CD14-positive monocyte (primary cell): ENCODE measurements at regions not wholly inside any gene's neighbourhood (a gene's known extent, or its start where the extent isn't known, plus 50 kb on each side); places are given as distances from the start of the nearest gene placed in this dataset.

ENCODE experiments used
- DNase-seq, 3 donors: peaks; one replicate each; pipeline ENCODE4 v3.0.0-alpha.2; 2011 to 2022
- H2AFZ ChIP-seq: 2 replicates; pipeline ENCODE4 v1.6.0; 2012; ENCODE audit warnings: mild to moderate bottlenecking, low read depth, low read length, inconsistent platforms; ENCODE audit not compliant: insufficient read depth, poor library complexity, severe bottlenecking
- H3K27ac ChIP-seq, 2 donors: 1 replicate in 1 of 2; 2 replicates in 1 of 2; pipeline ENCODE4 v1.5.1; 2012 to 2013; ENCODE audit warnings: low read length in 2 of 2, control low read depth in 1 of 2, inconsistent platforms in 1 of 2, low read depth in 1 of 2, mild to moderate bottlenecking in 1 of 2
- H3K27me3 ChIP-seq, 2 donors: one replicate each; pipeline versions ENCODE4 v1.6.0 to v1.6.1; 2011 to 2013; ENCODE audit warnings: low read length in 2 of 2; ENCODE audit not compliant: control insufficient read depth in 2 of 2, insufficient read depth in 2 of 2
- H3K36me3 ChIP-seq, 2 donors: replicated peaks in 1 of 2; 1 replicate in 1 of 2; 2 replicates in 1 of 2; pipeline versions ENCODE4 v1.5.1 to v1.6.1; 2012 to 2013; ENCODE audit warnings: low read length in 2 of 2, control low read depth in 1 of 2, inconsistent platforms in 1 of 2, mild to moderate bottlenecking in 1 of 2; ENCODE audit not compliant: insufficient read depth in 2 of 2, control insufficient read depth in 1 of 2
- H3K4me1 ChIP-seq, 2 donors: 1 replicate in 1 of 2; 2 replicates in 1 of 2; pipeline versions ENCODE4 v1.5.1 to v1.6.1; 2012 to 2013; ENCODE audit warnings: low read length in 2 of 2, control low read depth in 1 of 2, inconsistent platforms in 1 of 2, mild to moderate bottlenecking in 1 of 2, moderate library complexity in 1 of 2; ENCODE audit not compliant: insufficient read depth in 2 of 2, control insufficient read depth in 1 of 2
- H3K4me2 ChIP-seq: replicated peaks from 2 replicates; pipeline ENCODE3; 2012; ENCODE audit warnings: low read length, moderate library complexity, mild to moderate bottlenecking; ENCODE audit not compliant: poor library complexity, severe bottlenecking; ENCODE audit errors: extremely low read depth
- H3K4me3 ChIP-seq, 3 experiments: fragments of 200-600 bp in 1 of 3; sonication (generic) in 1 of 3; replicated peaks in 1 of 3; 1 replicate in 2 of 3; 2 replicates in 1 of 3; pipeline ENCODE4 v1.5.1; 2011 to 2013; ENCODE audit warnings: low read length in 3 of 3, mild to moderate bottlenecking in 3 of 3, control low read depth in 2 of 3, low read depth in 2 of 3, inconsistent platforms in 1 of 3, moderate library complexity in 1 of 3
- H3K79me2 ChIP-seq: 2 replicates; pipeline ENCODE4 v1.6.0; 2012; ENCODE audit warnings: mild to moderate bottlenecking, control low read depth, inconsistent platforms, low read length, moderate library complexity; ENCODE audit not compliant: insufficient read depth
- H3K9ac ChIP-seq: 2 replicates; pipeline ENCODE4 v1.6.0; 2017; ENCODE audit warnings: low read length, mild to moderate bottlenecking; ENCODE audit not compliant: insufficient read depth, poor library complexity, severe bottlenecking
- H3K9me3 ChIP-seq, 2 donors: replicated peaks in 1 of 2; 1 replicate in 1 of 2; 2 replicates in 1 of 2; pipeline versions ENCODE4 v1.5.1 to v1.6.1; 2012 to 2013; ENCODE audit warnings: low read length in 2 of 2, control low read depth in 1 of 2; ENCODE audit not compliant: control insufficient read depth in 1 of 2, insufficient read depth in 1 of 2
- H4K20me1 ChIP-seq: 2 replicates; pipeline ENCODE4 v1.6.0; 2012; ENCODE audit warnings: mild to moderate bottlenecking, low read length, control low read depth, moderate library complexity; ENCODE audit not compliant: insufficient read depth
- H3K27ac Mint-ChIP-seq, 7 donors: one replicate each; pipeline ENCODE4 v1.8.0; 2020; ENCODE audit warnings: mild to moderate bottlenecking in 7 of 7, mixed read lengths in 7 of 7, moderate library complexity in 6 of 7, inconsistent platforms in 2 of 7
- H3K27me3 Mint-ChIP-seq, 3 donors: one replicate each; pipeline ENCODE4 v1.8.0; 2021 to 2022; ENCODE audit warnings: low read depth in 3 of 3, mild to moderate bottlenecking in 3 of 3, mixed read lengths in 3 of 3, moderate library complexity in 3 of 3, inconsistent platforms in 1 of 3
- H3K36me3 Mint-ChIP-seq, 2 donors: one replicate each; pipeline ENCODE4 v1.8.0; 2020; ENCODE audit warnings: mixed read lengths in 2 of 2, inconsistent platforms in 1 of 2, mild to moderate bottlenecking in 1 of 2
- H3K4me1 Mint-ChIP-seq: one replicate; pipeline ENCODE4 v1.8.0; 2020; ENCODE audit warnings: mild to moderate bottlenecking, mixed read lengths
- H3K4me3 Mint-ChIP-seq, 2 donors: one replicate each; pipeline ENCODE4 v1.8.0; 2020; ENCODE audit warnings: mild to moderate bottlenecking in 2 of 2, mixed read lengths in 2 of 2, moderate library complexity in 1 of 2
- H3K9me3 Mint-ChIP-seq, 7 donors: one replicate each; pipeline ENCODE4 v1.8.0; 2020 to 2022; ENCODE audit warnings: mixed read lengths in 7 of 7, mild to moderate bottlenecking in 6 of 7, moderate library complexity in 6 of 7, inconsistent platforms in 2 of 7
- CTCF ChIP-seq: fragments of 200-600 bp; IDR thresholded peaks from one replicate; pipeline ENCODE4 v1.8.0; 2022; ENCODE audit warnings: antibody characterized with exemption, mild to moderate bottlenecking
- WGBS: methylation state at CpG from one replicate; pipeline ENCODE4 v1.1.5; 2013; ENCODE audit warnings: missing lambda C conversion rate; ENCODE audit not compliant: insufficient coverage; 5-methylcytosine and 5-hydroxymethylcytosine counted together
- intact Hi-C, 2 donors: fragments of 100-400 bp; cut with micrococcal nuclease; formaldehyde crosslinking; loops; one replicate each; pipeline versions ENCODE4 v1.15.0 to v1.15.1; 2023

- Histone ChIP-seq H3K9me3 (no peaks in the 10 kb centered on the region), H3K27ac (no peak overlapping the region), H4K20me1 (no peaks in the 10 kb centered on the region), H2AFZ (no peak overlapping the region), H3K9ac (no peak overlapping the region), H3K4me3 (no peak overlapping the region), H3K36me3 (no peaks in the 10 kb centered on the region), H3K79me2 (no peaks in the 10 kb centered on the region), H3K4me1 (no peaks in the 10 kb centered on the region), H3K4me2 (no peak overlapping the region), H3K27me3 (no peaks in the 10 kb centered on the region)
- 100% methylated on average over 3 of the region's 5 CpGs for WGBS
- peaks cover 0 to 3% (median 1%) of the 10 kb centered on the region in 7 donors for H3K9me3 Mint-ChIP-seq
- intact Hi-C loops = no loop called here
- DNase-seq = no peak
- no peaks in the 10 kb centered on the region for H3K4me1 Mint-ChIP-seq
- no peak overlapping the region for H3K27ac Mint-ChIP-seq
- no peaks in the 10 kb centered on the region for H3K36me3 Mint-ChIP-seq
- H3K4me3 Mint-ChIP-seq = no peak overlapping the region
- H3K27me3 Mint-ChIP-seq = peaks cover 0 to 2% (median 0%) of the 10 kb centered on the region in 3 donors
- TF ChIP-seq CTCF = no peak
These were observed 112.2 kb downstream of the SLITRK5 start for GRCh38 chr13:87783366-87783765.

DNA sequence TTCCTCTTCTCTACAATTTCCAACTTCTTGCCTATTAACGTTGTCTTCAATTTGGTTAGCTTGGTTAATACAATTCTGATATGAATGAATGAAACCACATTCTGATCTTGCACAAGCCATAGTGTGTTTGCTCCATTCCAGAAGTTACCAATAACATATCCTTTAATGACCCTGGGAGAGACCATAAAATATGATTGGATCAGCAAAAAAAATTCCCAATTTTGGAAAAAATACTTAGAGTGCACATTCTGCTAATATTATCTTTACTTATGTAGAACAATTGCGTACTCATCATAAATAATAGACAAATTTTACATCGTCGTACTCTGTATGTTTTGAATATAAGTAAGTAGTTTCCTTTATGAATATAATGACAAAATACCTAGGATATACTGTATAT lies 117.2 kb downstream of the SLITRK5 start:
- peaks cover 0 to 8% (median 3%) of the 10 kb centered on the region in 7 donors for H3K9me3 Mint-ChIP-seq
- H3K4me2 ChIP-seq = no peak overlapping the region
- no peak overlapping the region for H2AFZ ChIP-seq
- no peaks in the 10 kb centered on the region for H3K27me3 ChIP-seq
- H3K4me1 Mint-ChIP-seq = no peaks in the 10 kb centered on the region
- no peaks in the 10 kb centered on the region for H3K9me3 ChIP-seq
- no CpG with 5 or more reads among the region's 4 CpGs for WGBS
- no peaks in the 10 kb centered on the region for H3K36me3 ChIP-seq
- no peaks in the 10 kb centered on the region for H3K36me3 Mint-ChIP-seq
- H3K9ac ChIP-seq = no peak overlapping the region
- intact Hi-C loops = no loop called here
- H3K27ac ChIP-seq = no peak overlapping the region
- H3K79me2 ChIP-seq = no peaks in the 10 kb centered on the region
- no peak for TF ChIP-seq CTCF
- DNase-seq = no peak
- no peaks in the 10 kb centered on the region for H4K20me1 ChIP-seq
- no peak overlapping the region for H3K4me3 Mint-ChIP-seq
- no peaks in the 10 kb centered on the region for H3K4me1 ChIP-seq
- no peak overlapping the region for H3K4me3 ChIP-seq
- no peak overlapping the region for H3K27ac Mint-ChIP-seq
- no peaks in the 10 kb centered on the region for H3K27me3 Mint-ChIP-seq
